Endothelial cell of umbilical vein (primary cell): ENCODE measurements at regions not wholly inside any gene's neighbourhood (a gene's known extent, or its start where the extent isn't known, plus 50 kb on each side); places are given as distances from the start of the nearest gene placed in this dataset.

Experiments
- BruUV-seq: library from RNA; stranded (reverse); fragments of 400-500 nt; replicated peaks from 2 replicates; lab custom pipeline; 2021; lab: Mats Ljungman, UMichigan
- CTCF ChIA-PET: fragments of 300-600, 350-600 bp; sonication (Branson Sonifier 250); formaldehyde crosslinking; loops from one replicate; lab custom pipeline; 2021; ENCODE audit warnings: antibody characterized with exemption, inconsistent platforms; lab: Charles Lee
- POLR2A ChIA-PET: fragments of 300-600, 350-600 bp; sonication (Branson Sonifier 250); formaldehyde crosslinking; loops from one replicate; lab custom pipeline; 2021; ENCODE audit warnings: antibody characterized with exemption, inconsistent platforms; lab: Charles Lee
- DNase-seq: peaks from one replicate; pipeline ENCODE4 v3.0.0-alpha.2; 2011; ENCODE audit warnings: low read depth, low spot score
- FAIRE-seq: peaks from 2 replicates; lab custom pipeline; 2011; peaks lifted over from hg19 to GRCh38; lab: Jason Lieb, UNC
- H2AFZ ChIP-seq: 2 replicates; pipeline ENCODE4 v1.6.0; 2012; ENCODE audit warnings: low read depth, low read length, control low read depth, inconsistent platforms
- H3K27ac ChIP-seq: 2 replicates; pipeline ENCODE4 v1.5.1; 2011; ENCODE audit warnings: low read depth, mild to moderate bottlenecking, control low read depth, low read length, moderate library complexity; ENCODE audit not compliant: insufficient read depth
- H3K27me3 ChIP-seq, 2 experiments: 2 replicates each; pipeline versions ENCODE4 v1.6.0 to v1.6.1; 2011; ENCODE audit warnings: low read length in 2 of 2, mixed read lengths in 1 of 2; ENCODE audit not compliant: control insufficient read depth in 2 of 2, insufficient read depth in 2 of 2
- H3K36me3 ChIP-seq, 2 experiments: 2 replicates in 1 of 2; 3 replicates in 1 of 2; pipeline ENCODE4 v1.5.1; 2011; ENCODE audit warnings: low read length in 2 of 2, mild to moderate bottlenecking in 1 of 2, moderate library complexity in 1 of 2; ENCODE audit not compliant: control insufficient read depth in 2 of 2, insufficient read depth in 2 of 2; ENCODE audit errors: extremely low read depth in 1 of 2
- H3K4me1 ChIP-seq: 3 replicates; pipeline ENCODE4 v1.5.1; 2011; ENCODE audit warnings: mild to moderate bottlenecking, low read length; ENCODE audit not compliant: control insufficient read depth, insufficient read depth; ENCODE audit errors: extremely low read depth
- H3K4me2 ChIP-seq: 2 replicates; pipeline ENCODE4 v1.6.1; 2011; ENCODE audit warnings: low read length, control low read depth, mixed read lengths; ENCODE audit not compliant: insufficient read depth
- H3K4me3 ChIP-seq, 3 experiments: fragments of 200-600 bp in 1 of 3; sonication (generic), shearing (Covaris generic) in 1 of 3; replicated peaks in 1 of 3; 2 replicates each; pipeline ENCODE4 v1.5.1; 2011 to 2016; ENCODE audit warnings: control low read depth in 3 of 3, low read length in 3 of 3, mild to moderate bottlenecking in 2 of 3, inconsistent platforms in 1 of 3, low read depth in 1 of 3, moderate library complexity in 1 of 3; ENCODE audit not compliant: insufficient read depth in 1 of 3
- H3K79me2 ChIP-seq: 2 replicates; pipeline ENCODE4 v1.6.0; 2012; ENCODE audit warnings: low read length, inconsistent platforms; ENCODE audit not compliant: control insufficient read depth, insufficient read depth
- H3K9ac ChIP-seq: replicated peaks from 2 replicates; pipeline ENCODE3; 2011; ENCODE audit warnings: low read length, control low read depth; ENCODE audit not compliant: insufficient read depth; ENCODE audit errors: extremely low read depth
- H3K9me1 ChIP-seq: replicated peaks from 3 replicates; pipeline ENCODE4 v1.6.0; 2011; ENCODE audit warnings: mild to moderate bottlenecking, low read length; ENCODE audit not compliant: control insufficient read depth, insufficient read depth; ENCODE audit errors: extremely low read depth
- H3K9me3 ChIP-seq: replicated peaks from 2 replicates; pipeline ENCODE4 v1.5.1; 2012; ENCODE audit warnings: low read length, inconsistent platforms; ENCODE audit not compliant: control insufficient read depth, insufficient read depth
- H4K20me1 ChIP-seq: replicated peaks from 2 replicates; pipeline ENCODE3; 2011; ENCODE audit warnings: mild to moderate bottlenecking, low read length; ENCODE audit not compliant: control insufficient read depth, insufficient read depth; ENCODE audit errors: extremely low read depth
- EZH2 ChIP-seq: IDR thresholded peaks from 2 replicates; pipeline ENCODE4 v1.6.1; 2012; ENCODE audit warnings: borderline replicate concordance, low read depth, mild to moderate bottlenecking, moderate library complexity, low read length, inconsistent platforms; ENCODE audit not compliant: severe bottlenecking
- FOS ChIP-seq: IDR thresholded peaks from 2 replicates; pipeline ENCODE4 v1.6.1; 2011; ENCODE audit warnings: mild to moderate bottlenecking, low read length, moderate library complexity, borderline replicate concordance; ENCODE audit not compliant: insufficient read depth
- GATA2 ChIP-seq: IDR thresholded peaks from 2 replicates; pipeline ENCODE4 v1.7.0; 2011; ENCODE audit warnings: low read depth, mild to moderate bottlenecking, moderate library complexity, mixed read lengths, low read length; ENCODE audit not compliant: insufficient read length, insufficient read depth
- JUN ChIP-seq: IDR thresholded peaks from 2 replicates; pipeline ENCODE4 v1.6.1; 2011; ENCODE audit warnings: borderline replicate concordance, low read depth; ENCODE audit not compliant: insufficient read length, insufficient read depth
- POLR2AphosphoS5 ChIP-seq: IDR thresholded peaks from 2 replicates; pipeline ENCODE4 v1.6.1; 2012; ENCODE audit warnings: low read depth, mild to moderate bottlenecking, control low read depth, low read length, moderate library complexity; ENCODE audit not compliant: insufficient read depth
- dilution Hi-C: fragments of 300-500 bp; cut with MboI; formaldehyde crosslinking; loops from one replicate; pipeline ENCODE4 v1.15.0; 2019; ENCODE audit warnings: low sequenced_read_pairs; ENCODE audit not compliant: extremely low pct_ligation_motif_present
- intact Hi-C: fragments of 100-400 bp; cut with micrococcal nuclease; formaldehyde crosslinking; loops from one replicate; pipeline ENCODE4 v1.10.0; 2022
- TF ChIP-seq, protein P1 (sequence below), 2 donors: IDR thresholded peaks; 1 replicate in 1 of 2; 2 replicates in 1 of 2; pipeline ENCODE4 v1.5.1; 2011; ENCODE audit warnings: low read length in 2 of 2, mild to moderate bottlenecking in 2 of 2, moderate library complexity in 2 of 2, control low read depth in 1 of 2, inconsistent platforms in 1 of 2, low read depth in 1 of 2; ENCODE audit not compliant: insufficient read depth in 1 of 2; ENCODE audit errors: extremely low read depth in 1 of 2
- TF ChIP-seq, protein P2 (sequence below): IDR thresholded peaks from 2 replicates; pipeline ENCODE4 v1.6.1; 2011; ENCODE audit not compliant: insufficient read depth, insufficient read length

DNA sequence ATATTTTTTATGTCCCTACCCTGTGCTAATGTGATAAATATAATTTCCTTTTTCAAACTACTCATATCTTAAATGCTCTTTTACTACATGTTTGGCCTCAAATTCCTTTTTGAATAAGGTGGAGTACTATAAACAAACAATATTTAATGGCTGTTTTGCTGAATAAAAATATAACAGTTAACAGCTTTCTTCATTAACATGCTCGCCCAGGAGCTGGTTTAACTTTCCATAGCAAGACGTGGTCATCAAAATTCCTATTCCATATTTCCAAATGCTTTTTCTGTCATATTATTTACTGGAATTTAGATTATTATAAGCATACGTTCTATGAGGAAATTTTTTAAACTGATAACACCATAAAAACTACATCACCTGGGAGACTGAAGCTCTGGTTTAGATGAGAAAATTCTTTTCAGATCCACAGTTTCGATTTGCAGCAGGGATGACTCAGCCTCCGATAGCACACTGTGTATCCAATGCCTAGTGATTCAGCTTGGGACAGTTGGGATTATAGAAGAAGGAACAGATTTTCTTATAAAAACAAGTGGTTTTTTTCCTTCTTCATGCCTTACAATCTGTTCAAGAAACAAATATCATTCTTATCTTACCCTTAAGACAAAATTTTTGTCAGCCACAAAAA, 129.1 kb downstream of the FBXO8 start:
- H3K27ac ChIP-seq = no peak overlapping the region
- H3K9me3 ChIP-seq = no peaks in the 10 kb centered on the region
- no peak overlapping the region for H3K4me3 ChIP-seq
- no peaks in the 10 kb centered on the region for H3K36me3 ChIP-seq
- peaks cover 2 to 10% of the 10 kb centered on the region in 2 experiments for H3K27me3 ChIP-seq
- no peak overlapping the region for H3K9ac ChIP-seq
- no peaks in the 10 kb centered on the region for H3K9me1 ChIP-seq
- TF ChIP-seq JUN (no peak), FOS (peak; percentile 53), POLR2AphosphoS5 (no peak), GATA2 (no peak), EZH2 (no peak)
- TF ChIP-seq, protein P1, sequence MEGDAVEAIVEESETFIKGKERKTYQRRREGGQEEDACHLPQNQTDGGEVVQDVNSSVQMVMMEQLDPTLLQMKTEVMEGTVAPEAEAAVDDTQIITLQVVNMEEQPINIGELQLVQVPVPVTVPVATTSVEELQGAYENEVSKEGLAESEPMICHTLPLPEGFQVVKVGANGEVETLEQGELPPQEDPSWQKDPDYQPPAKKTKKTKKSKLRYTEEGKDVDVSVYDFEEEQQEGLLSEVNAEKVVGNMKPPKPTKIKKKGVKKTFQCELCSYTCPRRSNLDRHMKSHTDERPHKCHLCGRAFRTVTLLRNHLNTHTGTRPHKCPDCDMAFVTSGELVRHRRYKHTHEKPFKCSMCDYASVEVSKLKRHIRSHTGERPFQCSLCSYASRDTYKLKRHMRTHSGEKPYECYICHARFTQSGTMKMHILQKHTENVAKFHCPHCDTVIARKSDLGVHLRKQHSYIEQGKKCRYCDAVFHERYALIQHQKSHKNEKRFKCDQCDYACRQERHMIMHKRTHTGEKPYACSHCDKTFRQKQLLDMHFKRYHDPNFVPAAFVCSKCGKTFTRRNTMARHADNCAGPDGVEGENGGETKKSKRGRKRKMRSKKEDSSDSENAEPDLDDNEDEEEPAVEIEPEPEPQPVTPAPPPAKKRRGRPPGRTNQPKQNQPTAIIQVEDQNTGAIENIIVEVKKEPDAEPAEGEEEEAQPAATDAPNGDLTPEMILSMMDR (IDR thresholded peaks at IDR 0.05; ENCODE audit: extremely low read depth in 1 of 2, insufficient read depth in 1 of 2, low read depth in 1 of 2, low read length in 2 of 2) = no peak
- TF ChIP-seq, protein P2, sequence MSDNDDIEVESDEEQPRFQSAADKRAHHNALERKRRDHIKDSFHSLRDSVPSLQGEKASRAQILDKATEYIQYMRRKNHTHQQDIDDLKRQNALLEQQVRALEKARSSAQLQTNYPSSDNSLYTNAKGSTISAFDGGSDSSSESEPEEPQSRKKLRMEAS = no peak
- peak; percentile 4 for DNase-seq
- no peak for FAIRE-seq
- ChIA-PET CTCF (interaction anchor here (1.0 to 2.4 kb wide), 6 partner anchors 28 to 1141 kb away, joined by 3 to 6 read pairs (median 4); no protein-coding TSS in a partner anchor), POLR2A (no interaction called here)
- intact Hi-C loops = no loop called here
- no TSS peak for BruUV-seq
- H2AFZ ChIP-seq = no peak overlapping the region
- no peaks in the 10 kb centered on the region for H3K79me2 ChIP-seq
- H3K4me2 ChIP-seq = peak overlapping the region; percentile 3
- no peaks in the 10 kb centered on the region for H4K20me1 ChIP-seq
- dilution Hi-C loops = no loop called here
- H3K4me1 ChIP-seq = no peaks in the 10 kb centered on the region
